ENCODE measurements at regions not wholly inside any gene's neighbourhood (a gene's known extent, or its start where the extent isn't known, plus 50 kb on each side); places are given as distances from the start of the nearest gene placed in this dataset.

- no peaks in the 10 kb centered on the region for H3K9me3 ChIP-seq (ENCODE audit: low read length)
- H3K27me3 ChIP-seq (ENCODE audit: insufficient read depth, low read depth, low read length) = no peaks in the 10 kb centered on the region
- H3K27ac ChIP-seq (ENCODE audit: low read length) = no peak overlapping the region
- H2AFZ ChIP-seq (ENCODE audit: low read depth, low read length) = no peak overlapping the region
- TF ChIP-seq TAF1 (IDR thresholded peaks at IDR 0.05; ENCODE audit: low read depth) (no peak), EP300 (conservative IDR thresholded peaks at IDR 0.05; ENCODE audit: poor library complexity, severe bottlenecking) (no peak), SMC3 (conservative IDR thresholded peaks at IDR 0.05; ENCODE audit: poor library complexity) (peak; percentile 31), CTCF (IDR thresholded peaks at IDR 0.05; ENCODE audit: poor library complexity, severe bottlenecking) (peak; percentile 40), RAD21 (conservative IDR thresholded peaks at IDR 0.05) (peak; percentile 53)
- no peaks in the 10 kb centered on the region for H3K79me2 ChIP-seq (replicated peaks; ENCODE audit: insufficient read depth, low read length)
- H3K9me2 ChIP-seq (ENCODE audit: insufficient read depth, low read length) = no peaks in the 10 kb centered on the region
- no peak overlapping the region for H3K9ac ChIP-seq (ENCODE audit: low read length)
- no peaks in the 10 kb centered on the region for H3K36me3 ChIP-seq (ENCODE audit: insufficient read depth, low read length)
- no peaks in the 10 kb centered on the region for H4K20me1 ChIP-seq (ENCODE audit: insufficient read depth)
- H3K4me3 ChIP-seq (ENCODE audit: low read length) = no peak overlapping the region
- no peak overlapping the region for H3K4me2 ChIP-seq (ENCODE audit: low read length)
- H3F3A ChIP-seq (ENCODE audit: insufficient read depth, low read length, poor library complexity, severe bottlenecking) = no peaks in the 10 kb centered on the region
Measured at GRCh38 chr3:135440233-135440632, 525.3 kb upstream of the PPP2R3A start.

DNA sequence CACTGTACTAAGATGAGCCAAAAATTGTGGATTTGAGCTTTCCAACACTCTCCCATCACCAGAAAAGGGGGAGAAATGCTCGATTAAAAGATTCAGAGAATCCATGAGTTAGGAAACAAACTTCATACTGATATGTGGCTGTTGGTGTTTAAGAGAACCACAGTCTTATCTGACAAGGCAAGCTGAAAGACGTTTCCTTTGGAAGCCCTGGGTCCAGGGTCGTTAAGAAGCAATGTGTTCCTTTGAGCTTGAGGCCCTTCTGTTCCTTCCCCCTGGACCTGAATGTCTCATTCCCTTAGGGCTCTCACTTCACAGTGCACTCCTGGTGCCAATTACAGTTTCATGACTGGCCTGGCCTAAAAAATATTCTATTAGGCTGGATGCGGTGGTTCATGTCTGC is 524.8 kb upstream of the PPP2R3A start:
- Histone ChIP-seq H3K36me3 (ENCODE audit: insufficient read depth, low read length) (no peaks in the 10 kb centered on the region), H3K9me2 (ENCODE audit: insufficient read depth, low read length) (no peaks in the 10 kb centered on the region), H4K20me1 (ENCODE audit: insufficient read depth) (no peaks in the 10 kb centered on the region), H3K4me3 (ENCODE audit: low read length) (no peak overlapping the region), H3K9me3 (ENCODE audit: low read length) (no peaks in the 10 kb centered on the region), H3K79me2 (replicated peaks; ENCODE audit: insufficient read depth, low read length) (no peaks in the 10 kb centered on the region), H3K27ac (ENCODE audit: low read length) (no peak overlapping the region), H2AFZ (ENCODE audit: low read depth, low read length) (no peak overlapping the region), H3K9ac (ENCODE audit: low read length) (no peak overlapping the region), H3K27me3 (ENCODE audit: insufficient read depth, low read depth, low read length) (no peaks in the 10 kb centered on the region), H3F3A (ENCODE audit: insufficient read depth, low read length, poor library complexity, severe bottlenecking) (no peaks in the 10 kb centered on the region), H3K4me2 (ENCODE audit: low read length) (no peak overlapping the region)
- TF ChIP-seq EP300 (conservative IDR thresholded peaks at IDR 0.05; ENCODE audit: poor library complexity, severe bottlenecking) = no peak
- no peak for TF ChIP-seq TAF1 (IDR thresholded peaks at IDR 0.05; ENCODE audit: low read depth)
- TF ChIP-seq RAD21 (conservative IDR thresholded peaks at IDR 0.05) = no peak
- TF ChIP-seq MXI1 (conservative IDR thresholded peaks at IDR 0.05; ENCODE audit: poor library complexity, severe bottlenecking) = no peak
- TF ChIP-seq EZH2 (IDR thresholded peaks at IDR 0.05; ENCODE audit: borderline replicate concordance, insufficient read depth, low read length, poor library complexity, severe bottlenecking) = no peak
- no peak for TF ChIP-seq REST (IDR thresholded peaks at IDR 0.05; ENCODE audit: borderline replicate concordance)
- TF ChIP-seq SMC3 (conservative IDR thresholded peaks at IDR 0.05; ENCODE audit: poor library complexity) = no peak
- TF ChIP-seq CTCF (IDR thresholded peaks at IDR 0.05; ENCODE audit: poor library complexity, severe bottlenecking) = no peak
- TF ChIP-seq POLR2AphosphoS5 (IDR thresholded peaks at IDR 0.05) = no peak

Measured in neural cell (in vitro differentiated cells).